GM12891 (cell line): ENCODE measurements at regions not wholly inside any gene's neighbourhood (a gene's known extent, or its start where the extent isn't known, plus 50 kb on each side); places are given as distances from the start of the nearest gene placed in this dataset.

Experiments
- PAX5 ChIP-seq: IDR thresholded peaks from 2 replicates; pipeline ENCODE4 v1.6.1; 2011; ENCODE audit warnings: low read length, moderate library complexity, mild to moderate bottlenecking; ENCODE audit not compliant: insufficient read depth, severe bottlenecking
- POLR2A ChIP-seq: IDR thresholded peaks from 2 replicates; pipeline ENCODE4 v1.6.1; 2011; ENCODE audit warnings: low read depth, low read length, control low read depth
- POLR2AphosphoS5 ChIP-seq: IDR thresholded peaks from 2 replicates; pipeline ENCODE4 v1.6.1; 2011; ENCODE audit warnings: low read depth, low read length, control low read depth
- POU2F2 ChIP-seq: IDR thresholded peaks from 2 replicates; pipeline ENCODE4 v1.6.1; 2011; ENCODE audit warnings: low read depth, mild to moderate bottlenecking, control low read depth, low read length, moderate library complexity
- SPI1 ChIP-seq: IDR thresholded peaks from 2 replicates; pipeline ENCODE4 v1.6.1; 2011; ENCODE audit warnings: low read depth, low read length, control low read depth
- TAF1 ChIP-seq: IDR thresholded peaks from 2 replicates; pipeline ENCODE4 v1.6.1; 2011; ENCODE audit warnings: low read depth, low read length, control low read depth

GRCh38 chr1:223006371-223006770 lies 136.7 kb downstream of the TLR5 start:
- TF ChIP-seq SPI1 = no peak
- no peak for TF ChIP-seq POLR2AphosphoS5
- no peak for TF ChIP-seq TAF1
- TF ChIP-seq POLR2A = no peak
- no peak for TF ChIP-seq PAX5
- TF ChIP-seq POU2F2 = no peak
